ENCODE measurements at regions not wholly inside any gene's neighbourhood (a gene's known extent, or its start where the extent isn't known, plus 50 kb on each side); places are given as distances from the start of the nearest gene placed in this dataset.

- intact Hi-C loops (cut with DNase I) = no loop called here
- no peak for FAIRE-seq
- no peak overlapping the region for H3K27ac ChIP-seq (ENCODE audit: low read depth in 2 of 2, low read length in 2 of 2)
Observed at GRCh38 chr11:134906356-134906955, 494.4 kb upstream of the B3GAT1 start.

GRCh38 chr11:134905928-134906327 is 493.9 kb upstream of the B3GAT1 start:
- FAIRE-seq (no peak), DNase-seq (no peak)
- Histone ChIP-seq H3K27me3 (ENCODE audit: control insufficient read depth, insufficient read depth, low read length) (no peaks in the 10 kb centered on the region), H3K4me1 (ENCODE audit: control insufficient read depth in 2 of 3, insufficient read depth in 2 of 3, low read depth in 1 of 3, low read length in 3 of 3) (no peaks in the 10 kb centered on the region), H3K27ac (ENCODE audit: low read depth in 2 of 2, low read length in 2 of 2) (no peak overlapping the region), H3K9me3 (ENCODE audit: control insufficient read depth in 2 of 3, insufficient read depth in 1 of 3, low read length in 3 of 3) (no peaks in the 10 kb centered on the region), H3K36me3 (ENCODE audit: control insufficient read depth in 2 of 3, insufficient read depth in 3 of 3, low read length in 3 of 3) (no peaks in the 10 kb centered on the region), H3K9ac (ENCODE audit: low read length in 3 of 3) (no peak overlapping the region), H3K4me3 (ENCODE audit: low read length in 3 of 3) (no peak overlapping the region)
- intact Hi-C loops (cut with DNase I) = no loop called here
- TF ChIP-seq CTCF (IDR thresholded peaks at IDR 0.05; ENCODE audit: borderline replicate concordance, extremely low read depth, insufficient read depth) = no peak

More at GRCh38 chr11:134906356-134906955, 494.4 kb upstream of the B3GAT1 start:
- TF ChIP-seq CTCF (IDR thresholded peaks at IDR 0.05; ENCODE audit: borderline replicate concordance, extremely low read depth, insufficient read depth) = no peak
- DNase-seq = no peak
- Histone ChIP-seq H3K4me1 (ENCODE audit: control insufficient read depth in 2 of 3, insufficient read depth in 2 of 3, low read depth in 1 of 3, low read length in 3 of 3) (no peaks in the 10 kb centered on the region), H3K4me3 (ENCODE audit: low read length in 3 of 3) (no peak overlapping the region), H3K27me3 (ENCODE audit: control insufficient read depth, insufficient read depth, low read length) (no peaks in the 10 kb centered on the region), H3K36me3 (ENCODE audit: control insufficient read depth in 2 of 3, insufficient read depth in 3 of 3, low read length in 3 of 3) (no peaks in the 10 kb centered on the region), H3K9ac (ENCODE audit: low read length in 3 of 3) (no peak overlapping the region), H3K9me3 (ENCODE audit: control insufficient read depth in 2 of 3, insufficient read depth in 1 of 3, low read length in 3 of 3) (no peaks in the 10 kb centered on the region)

- H3K27ac ChIP-seq (ENCODE audit: low read depth in 2 of 2, low read length in 2 of 2) = no peak overlapping the region
- intact Hi-C loops (cut with DNase I) = no loop called here
- no peak for FAIRE-seq
Observed at GRCh38 chr11:134905517-134905916, 493.5 kb upstream of the B3GAT1 start.

More at GRCh38 chr11:134905517-134905916, 493.5 kb upstream of the B3GAT1 start:
- H3K4me1 ChIP-seq (ENCODE audit: control insufficient read depth in 2 of 3, insufficient read depth in 2 of 3, low read depth in 1 of 3, low read length in 3 of 3) = no peaks in the 10 kb centered on the region
- no peak for DNase-seq
- H3K9me3 ChIP-seq (ENCODE audit: control insufficient read depth in 2 of 3, insufficient read depth in 1 of 3, low read length in 3 of 3) = no peaks in the 10 kb centered on the region
- no peaks in the 10 kb centered on the region for H3K36me3 ChIP-seq (ENCODE audit: control insufficient read depth in 2 of 3, insufficient read depth in 3 of 3, low read length in 3 of 3)
- H3K4me3 ChIP-seq (ENCODE audit: low read length in 3 of 3) = no peak overlapping the region
- no peaks in the 10 kb centered on the region for H3K27me3 ChIP-seq (ENCODE audit: control insufficient read depth, insufficient read depth, low read length)
- no peak overlapping the region for H3K9ac ChIP-seq (ENCODE audit: low read length in 3 of 3)
- no peak for TF ChIP-seq CTCF (IDR thresholded peaks at IDR 0.05; ENCODE audit: borderline replicate concordance, extremely low read depth, insufficient read depth)
